ENCODE measurements at regions not wholly inside any gene's neighbourhood (a gene's known extent, or its start where the extent isn't known, plus 50 kb on each side); places are given as distances from the start of the nearest gene placed in this dataset.

GRCh38 chr4:187357821-187358220, 634.2 kb upstream of the FAT1 start:
- no peak for TF ChIP-seq CTCF (IDR thresholded peaks at IDR 0.05)
- no peak for TF ChIP-seq POLR2A (IDR thresholded peaks at IDR 0.05)

All from transverse colon (tissue), 3 donors.